ENCODE measurements at regions not wholly inside any gene's neighbourhood (a gene's known extent, or its start where the extent isn't known, plus 50 kb on each side); places are given as distances from the start of the nearest gene placed in this dataset.

GRCh38 chr7:54674891-54675290 is 84.1 kb downstream of the SEC61G start:
- H3K4me3 ChIP-seq, result no peak overlapping the region

GRCh38 chr7:54672519-54672918 is 86.5 kb downstream of the SEC61G start:
- no peak for ATAC-seq (ENCODE audit: insufficient number of reproducible peaks, low FRiP score, low read depth)
- Histone ChIP-seq H3K4me1 (ENCODE audit: control insufficient read depth in 1 of 2, low read depth in 2 of 2) (no peaks in the 10 kb centered on the region), H3K9me3 (no peaks in the 10 kb centered on the region), H3K27me3 (replicated peaks; ENCODE audit: insufficient read depth) (no peaks in the 10 kb centered on the region), H3K4me3 (no peak overlapping the region), H3K36me3 (no peaks in the 10 kb centered on the region), H3K27ac (no peak overlapping the region)
- TF ChIP-seq, protein P1, sequence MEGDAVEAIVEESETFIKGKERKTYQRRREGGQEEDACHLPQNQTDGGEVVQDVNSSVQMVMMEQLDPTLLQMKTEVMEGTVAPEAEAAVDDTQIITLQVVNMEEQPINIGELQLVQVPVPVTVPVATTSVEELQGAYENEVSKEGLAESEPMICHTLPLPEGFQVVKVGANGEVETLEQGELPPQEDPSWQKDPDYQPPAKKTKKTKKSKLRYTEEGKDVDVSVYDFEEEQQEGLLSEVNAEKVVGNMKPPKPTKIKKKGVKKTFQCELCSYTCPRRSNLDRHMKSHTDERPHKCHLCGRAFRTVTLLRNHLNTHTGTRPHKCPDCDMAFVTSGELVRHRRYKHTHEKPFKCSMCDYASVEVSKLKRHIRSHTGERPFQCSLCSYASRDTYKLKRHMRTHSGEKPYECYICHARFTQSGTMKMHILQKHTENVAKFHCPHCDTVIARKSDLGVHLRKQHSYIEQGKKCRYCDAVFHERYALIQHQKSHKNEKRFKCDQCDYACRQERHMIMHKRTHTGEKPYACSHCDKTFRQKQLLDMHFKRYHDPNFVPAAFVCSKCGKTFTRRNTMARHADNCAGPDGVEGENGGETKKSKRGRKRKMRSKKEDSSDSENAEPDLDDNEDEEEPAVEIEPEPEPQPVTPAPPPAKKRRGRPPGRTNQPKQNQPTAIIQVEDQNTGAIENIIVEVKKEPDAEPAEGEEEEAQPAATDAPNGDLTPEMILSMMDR (IDR thresholded peaks at IDR 0.05), result no peak
- DNase-seq (ENCODE audit: low spot score), result no peak

More at GRCh38 chr7:54674891-54675290, 84.1 kb downstream of the SEC61G start:
- ATAC-seq (ENCODE audit: insufficient number of reproducible peaks, low FRiP score, low read depth), result no peak
- Histone ChIP-seq H3K36me3 (no peaks in the 10 kb centered on the region), H3K27ac (no peak overlapping the region), H3K9me3 (no peaks in the 10 kb centered on the region), H3K27me3 (replicated peaks; ENCODE audit: insufficient read depth) (no peaks in the 10 kb centered on the region), H3K4me1 (ENCODE audit: control insufficient read depth in 1 of 2, low read depth in 2 of 2) (no peaks in the 10 kb centered on the region)
- TF ChIP-seq, protein P1 (IDR thresholded peaks at IDR 0.05), result no peak
- DNase-seq (ENCODE audit: low spot score), result no peak

GRCh38 chr7:54664235-54665228 is 94.5 kb downstream of the SEC61G start:
- ATAC-seq (ENCODE audit: insufficient number of reproducible peaks, low FRiP score, low read depth) (no peak), DNase-seq (ENCODE audit: low spot score) (no peak)
- Histone ChIP-seq H3K4me1 (ENCODE audit: control insufficient read depth in 1 of 2, low read depth in 2 of 2) (peaks cover 0 to 8% of the 10 kb centered on the region in 2 donors), H3K27me3 (replicated peaks; ENCODE audit: insufficient read depth) (no peaks in the 10 kb centered on the region), H3K27ac (no peak overlapping the region), H3K9me3 (no peaks in the 10 kb centered on the region), H3K36me3 (no peaks in the 10 kb centered on the region), H3K4me3 (peak overlapping the region; percentile 56)
- TF ChIP-seq, protein P1 (IDR thresholded peaks at IDR 0.05), result no peak

DNA sequence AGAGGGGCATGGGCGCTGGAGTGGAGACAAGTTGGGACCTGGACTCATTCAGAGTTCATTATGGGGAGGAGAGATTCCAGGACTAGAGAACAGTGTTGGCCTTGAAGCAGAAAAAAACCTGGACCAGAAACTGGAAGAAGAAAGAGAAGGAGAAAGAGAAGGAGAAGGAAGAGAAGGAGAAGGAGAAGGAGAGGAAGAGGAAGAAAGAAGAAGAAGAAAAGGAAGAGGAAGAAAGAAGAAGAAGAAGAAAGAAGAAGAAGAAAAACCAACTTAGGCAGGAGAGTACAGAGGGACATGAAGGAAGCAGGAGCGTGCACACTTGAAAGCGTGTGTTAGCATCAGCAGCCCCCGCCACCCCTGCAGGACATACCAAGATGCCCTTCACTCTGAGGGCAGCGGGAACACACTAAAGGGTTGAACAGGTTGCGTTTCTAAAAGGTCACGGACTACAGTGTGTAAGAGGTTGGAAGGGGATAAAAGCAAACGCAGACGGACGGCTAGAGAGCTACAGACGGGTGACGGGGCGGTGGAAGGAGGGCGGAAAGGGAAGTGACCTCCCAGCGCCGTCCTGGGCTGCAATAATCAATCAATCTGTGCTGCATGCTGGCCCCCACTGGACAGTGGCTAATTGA is 95.3 kb downstream of the SEC61G start:
- no peaks in the 10 kb centered on the region for H3K9me3 ChIP-seq
- DNase-seq (ENCODE audit: low spot score) (no peak), ATAC-seq (ENCODE audit: insufficient number of reproducible peaks, low FRiP score, low read depth) (no peak)
- H3K4me3 ChIP-seq, result peak overlapping the region; percentile 56
- no peaks in the 10 kb centered on the region for H3K36me3 ChIP-seq
- TF ChIP-seq, protein P1 (IDR thresholded peaks at IDR 0.05), result no peak
- peaks cover 0 to 8% of the 10 kb centered on the region in 2 donors for H3K4me1 ChIP-seq (ENCODE audit: control insufficient read depth in 1 of 2, low read depth in 2 of 2)
- H3K27me3 ChIP-seq (replicated peaks; ENCODE audit: insufficient read depth), result no peaks in the 10 kb centered on the region
- no peak overlapping the region for H3K27ac ChIP-seq

DNA sequence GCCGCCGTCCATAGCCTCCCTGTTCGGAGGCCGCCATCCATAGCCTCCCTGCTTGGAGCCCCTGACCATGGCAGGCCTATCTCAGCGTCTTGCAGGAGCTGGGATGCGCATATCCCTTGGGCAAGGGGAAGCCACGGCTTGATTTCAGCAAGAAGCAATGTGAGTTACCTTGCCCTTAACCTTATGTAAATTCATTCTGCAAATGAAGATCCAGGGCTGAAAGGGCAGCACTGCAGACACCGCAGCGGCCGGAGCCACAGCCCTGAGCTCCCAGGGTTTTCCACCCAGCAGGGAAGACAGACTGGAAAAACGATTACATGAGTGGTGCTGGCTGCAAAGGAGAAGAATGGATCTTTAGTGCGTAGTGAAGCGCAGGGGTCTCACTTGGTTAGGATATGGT is 95.8 kb downstream of the SEC61G start:
- Histone ChIP-seq H3K9me3 (no peaks in the 10 kb centered on the region), H3K27ac (no peak overlapping the region), H3K27me3 (replicated peaks; ENCODE audit: insufficient read depth) (no peaks in the 10 kb centered on the region), H3K36me3 (no peaks in the 10 kb centered on the region), H3K4me3 (no peak overlapping the region), H3K4me1 (ENCODE audit: control insufficient read depth in 1 of 2, low read depth in 2 of 2) (peaks cover 0 to 8% of the 10 kb centered on the region in 2 donors)
- DNase-seq (ENCODE audit: low spot score), result no peak
- TF ChIP-seq, protein P1 (IDR thresholded peaks at IDR 0.05), result no peak
- no peak for ATAC-seq (ENCODE audit: insufficient number of reproducible peaks, low FRiP score, low read depth)
